ENCODE measurements at regions not wholly inside any gene's neighbourhood (a gene's known extent, or its start where the extent isn't known, plus 50 kb on each side); places are given as distances from the start of the nearest gene placed in this dataset.

DNA sequence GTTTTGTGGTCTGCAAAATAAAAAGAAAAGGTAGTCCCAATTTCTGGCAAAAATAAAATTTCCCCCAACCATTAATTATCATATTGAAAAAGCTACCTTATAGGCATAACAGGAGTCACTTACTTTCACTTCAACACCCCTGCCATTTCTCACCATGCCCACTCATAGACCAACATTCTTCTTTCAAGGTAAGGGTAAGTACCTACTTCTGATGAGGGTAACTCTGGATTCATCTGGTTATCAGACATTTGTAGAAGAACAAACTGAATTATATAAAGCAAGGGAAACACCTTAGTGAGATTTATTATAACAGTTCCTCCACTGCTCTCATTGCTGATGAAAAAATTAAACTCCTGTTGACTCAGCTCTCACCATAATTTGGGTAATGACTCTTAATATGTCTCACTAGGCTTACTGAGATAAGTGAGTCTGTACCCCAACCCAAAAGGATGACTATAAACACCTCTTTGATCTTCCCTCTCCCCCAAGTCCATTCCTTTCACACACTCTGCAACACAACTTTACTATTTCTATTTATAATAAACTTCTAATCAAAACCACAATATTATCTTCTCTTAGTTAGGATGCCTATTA is 287.6 kb downstream of the KDM5D start:
- no peak for TF ChIP-seq CTCF (IDR thresholded peaks at IDR 0.05)

GRCh38 chrY:19433059-19433458 is 311.5 kb downstream of the KDM5D start:
- TF ChIP-seq CTCF (IDR thresholded peaks at IDR 0.05): peak; percentile 47

GRCh38 chrY:19427736-19428518 is 316.6 kb downstream of the KDM5D start:
- TF ChIP-seq CTCF (IDR thresholded peaks at IDR 0.05): no peak

DNA sequence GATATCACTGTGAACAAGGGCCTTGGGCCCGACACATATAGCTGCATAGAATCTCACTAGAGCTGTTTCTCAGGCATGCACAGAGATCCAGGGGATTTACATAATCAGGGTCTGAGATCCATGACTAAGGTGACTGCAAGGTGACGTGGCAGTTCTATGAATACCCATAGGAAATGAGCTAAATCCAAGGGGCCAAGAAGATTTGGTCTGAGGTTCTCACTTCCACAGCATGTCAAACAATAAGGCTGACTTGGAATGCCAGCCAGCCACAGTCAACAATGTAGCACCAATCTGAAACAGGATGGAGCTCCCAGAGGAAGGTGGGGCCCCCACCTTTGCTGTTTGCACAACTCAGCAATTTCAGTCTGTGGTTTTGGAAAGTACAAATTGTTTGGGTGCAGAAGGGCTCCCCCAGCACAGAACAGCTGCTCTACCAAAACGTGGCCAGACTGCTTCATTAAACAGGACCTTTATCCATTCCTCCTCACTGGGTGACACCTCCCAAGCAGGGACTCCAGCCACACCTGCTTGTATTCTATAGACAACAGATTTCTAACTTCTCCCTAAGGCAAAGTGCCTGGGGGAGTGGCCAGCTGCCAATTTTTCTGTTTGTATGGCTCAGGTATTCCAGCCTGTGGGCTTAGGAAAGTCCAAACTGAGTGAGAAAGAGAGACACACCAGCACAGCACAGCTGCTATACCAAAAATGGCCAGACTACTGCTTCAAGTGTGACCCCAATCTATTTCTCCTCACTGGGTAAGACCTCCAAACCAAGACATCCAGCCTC is 333.4 kb downstream of the KDM5D start:
- no peak for TF ChIP-seq CTCF (IDR thresholded peaks at IDR 0.05)

DNA sequence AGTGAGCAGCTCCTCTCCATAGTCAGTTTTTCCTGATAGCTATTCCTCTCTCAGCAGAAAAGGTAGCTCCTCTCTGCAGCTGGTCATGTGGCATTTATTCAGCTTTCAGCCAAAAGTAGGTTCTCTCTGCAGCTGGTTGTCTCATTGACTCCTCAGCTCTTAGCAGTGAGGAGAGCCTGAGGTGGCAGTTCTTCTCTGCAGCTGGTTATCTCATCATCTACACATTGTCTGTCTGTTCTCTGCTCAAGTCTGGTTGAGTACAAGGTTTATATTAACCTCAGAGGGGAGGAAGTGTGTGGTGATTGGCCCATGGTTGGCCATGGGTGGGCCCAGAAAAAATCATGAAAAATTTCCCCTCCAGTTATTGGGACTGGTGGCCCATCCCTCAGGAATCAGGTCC is 338.3 kb downstream of the KDM5D start:
- no peak for TF ChIP-seq CTCF (IDR thresholded peaks at IDR 0.05)

DNA sequence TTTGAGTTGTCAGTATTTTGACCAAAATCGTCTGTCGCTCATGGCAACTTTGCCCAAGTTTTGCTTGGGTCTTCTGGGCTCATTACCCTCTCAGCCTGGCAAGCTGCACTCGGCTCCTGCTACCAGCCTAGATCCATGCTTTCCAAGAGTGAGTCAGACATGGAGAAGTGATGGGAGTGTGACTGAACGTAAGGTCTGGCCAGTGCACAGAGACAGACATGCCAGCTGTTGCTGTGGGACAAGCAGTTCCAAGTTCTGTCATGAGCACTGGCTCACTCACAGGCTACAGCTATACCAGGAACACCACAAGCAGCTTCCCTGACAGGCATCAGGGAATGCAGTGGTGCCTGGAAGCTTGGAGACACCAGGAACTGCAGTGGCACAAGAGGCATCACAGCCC is 338.9 kb downstream of the KDM5D start:
- no peak for TF ChIP-seq CTCF (IDR thresholded peaks at IDR 0.05)

DNA sequence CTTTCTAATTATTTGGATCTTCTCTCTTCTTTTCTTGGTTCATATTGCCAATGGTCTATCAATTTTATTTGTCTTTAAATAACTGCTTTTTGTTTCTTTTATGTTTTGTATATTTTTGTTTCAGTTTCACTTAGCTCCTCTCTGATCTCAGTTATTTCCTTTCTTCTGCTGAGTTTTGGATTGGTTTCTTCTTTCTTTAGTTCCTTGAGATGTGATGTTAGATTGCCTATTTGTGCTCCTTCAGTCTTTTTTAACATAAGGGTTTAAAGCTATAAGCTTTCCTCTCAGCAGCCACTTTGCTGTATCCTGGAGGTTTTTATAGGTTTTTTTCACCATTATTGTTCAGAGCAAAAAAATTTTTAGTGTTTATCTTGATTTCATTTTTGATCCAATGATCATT is 351.6 kb downstream of the KDM5D start:
- TF ChIP-seq CTCF (IDR thresholded peaks at IDR 0.05): no peak
